ENCODE measurements at regions not wholly inside any gene's neighbourhood (a gene's known extent, or its start where the extent isn't known, plus 50 kb on each side); places are given as distances from the start of the nearest gene placed in this dataset.
"Not testable (repeated sequence)": the region's sequence is repeated elsewhere in the genome, so short reads cannot be mapped to it uniquely, and the experiment has no call there.

DNA sequence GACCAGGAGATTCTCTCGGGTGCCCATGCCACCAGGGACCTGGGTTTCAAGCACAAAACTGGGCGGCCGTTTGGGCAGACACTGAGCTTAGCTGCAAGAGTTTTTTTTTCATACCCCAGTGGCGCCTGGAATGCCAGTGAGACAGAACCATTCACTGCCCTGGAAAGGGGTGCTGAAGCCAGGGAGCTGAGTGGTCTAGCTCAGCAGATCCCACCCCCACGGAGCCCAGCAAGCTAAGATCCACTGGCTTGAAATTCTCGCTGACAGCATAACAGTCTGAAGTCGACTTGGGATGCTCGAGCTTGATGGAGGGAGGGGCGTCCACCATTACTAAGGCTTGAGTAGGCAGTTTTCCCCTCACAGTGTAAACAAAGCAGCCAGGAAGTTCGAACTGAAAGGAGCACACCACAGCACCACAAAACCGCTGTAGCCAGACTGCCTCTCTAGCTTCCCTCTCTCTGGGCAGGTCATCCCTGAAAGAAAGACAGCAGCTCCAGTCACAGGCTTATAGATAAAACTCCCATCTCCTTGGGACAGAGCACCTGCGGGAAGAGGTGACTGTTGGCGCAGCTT, 157.7 kb downstream of the GIPC2 start:
- not testable (repeated sequence) for DNase-seq

- DNase-seq = no peak
Observed at GRCh38 chr1:78210175-78210574, 164.4 kb downstream of the GIPC2 start.

DNA sequence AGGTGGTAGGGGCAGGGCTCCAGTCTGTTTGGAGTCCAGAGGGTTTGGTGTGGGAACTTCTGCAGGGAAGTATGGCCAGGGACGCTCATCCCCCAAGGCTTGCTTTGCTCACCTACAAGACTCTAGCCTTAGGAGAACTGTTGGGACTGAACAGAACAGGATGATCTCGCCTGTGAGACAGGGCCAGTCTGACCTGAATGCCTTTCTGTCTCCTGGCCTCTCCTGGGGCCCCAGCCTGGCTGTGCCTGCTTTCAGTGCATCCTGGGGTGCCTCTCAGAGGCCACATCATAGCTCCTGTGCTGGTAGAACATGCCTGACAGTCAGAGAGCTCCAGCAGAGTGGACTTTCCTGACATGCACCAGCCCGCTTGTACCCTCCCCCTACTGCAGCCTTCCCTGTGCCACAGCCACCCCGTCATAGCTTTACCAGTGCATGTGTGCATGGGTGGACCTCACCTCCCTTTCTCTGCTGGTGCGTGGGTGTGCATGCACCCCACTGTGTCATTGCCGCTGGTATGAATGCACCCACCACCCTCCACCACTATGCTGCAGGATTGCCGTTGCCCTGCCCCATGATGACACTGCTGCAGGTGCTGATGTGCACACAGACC, 165.8 kb downstream of the GIPC2 start:
- DNase-seq = no peak

GRCh38 chr1:78214334-78214733, 168.6 kb downstream of the GIPC2 start:
- DNase-seq = no peak

DNA sequence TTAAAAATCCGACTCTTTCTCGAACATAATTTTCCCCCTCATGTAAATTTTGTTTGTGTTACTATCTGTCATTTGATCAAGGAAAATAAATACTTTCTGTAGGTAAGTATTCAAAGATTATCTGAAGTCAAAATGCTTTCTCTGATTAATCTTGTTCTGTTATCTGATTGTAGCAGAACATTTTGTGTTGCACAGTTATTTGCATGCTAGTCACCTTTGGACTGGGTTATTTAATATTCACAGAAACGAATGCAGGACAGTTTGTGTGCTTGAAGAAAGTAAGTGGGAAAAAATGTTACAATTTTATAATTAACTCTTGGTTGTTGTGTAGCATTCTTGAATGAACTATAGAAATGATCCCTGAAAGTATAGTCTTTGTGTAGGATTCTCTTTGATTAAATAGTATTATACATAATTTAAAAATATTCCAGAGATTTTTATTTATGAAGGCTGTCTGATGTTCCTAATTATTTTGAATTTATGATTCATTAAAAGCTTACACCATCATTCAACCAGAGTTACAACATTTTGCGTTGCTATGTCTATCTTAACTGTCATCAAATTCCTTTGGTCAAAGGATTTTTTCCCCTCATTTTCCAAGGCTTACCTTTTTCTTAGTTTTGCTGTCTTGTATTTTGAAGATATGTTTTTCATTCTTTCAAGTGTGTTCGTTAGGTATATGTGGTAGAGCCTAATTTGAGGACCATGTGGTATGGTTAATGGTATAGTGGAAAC, 176.6 kb downstream of the GIPC2 start:
- no peak for DNase-seq

- no peak for DNase-seq
Observed at GRCh38 chr1:78222960-78223358, 177.2 kb downstream of the GIPC2 start.

GRCh38 chr1:78223417-78224215, 177.8 kb downstream of the GIPC2 start:
- no peak for DNase-seq

GRCh38 chr1:78224246-78224785, 178.6 kb downstream of the GIPC2 start:
- no peak for DNase-seq

GRCh38 chr1:78224861-78225552, 179.2 kb downstream of the GIPC2 start:
- DNase-seq = no peak

- DNase-seq = no peak
Observed at GRCh38 chr1:78226784-78227183, 181.0 kb downstream of the GIPC2 start.

GRCh38 chr1:78227705-78228635, 182.2 kb downstream of the GIPC2 start:
- DNase-seq = no peak

DNA sequence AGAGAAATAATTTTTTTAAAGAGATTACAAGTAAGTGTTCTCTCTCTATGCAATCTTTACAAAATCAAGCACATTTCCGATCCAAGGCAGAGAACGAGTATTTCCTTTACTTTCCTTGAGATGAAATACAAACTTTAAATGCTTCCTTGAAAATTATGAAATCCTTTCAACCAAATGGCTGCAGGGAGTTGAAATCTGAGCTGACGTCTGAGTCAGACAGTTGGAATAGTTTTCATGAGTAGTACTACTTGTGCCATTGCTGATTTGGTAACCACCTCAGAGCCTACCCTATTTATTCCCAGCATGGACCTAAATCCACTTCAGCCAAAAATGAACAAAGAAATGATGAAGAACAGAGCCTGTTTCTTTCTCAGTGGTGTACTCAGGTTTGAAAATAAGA, 183.6 kb downstream of the GIPC2 start:
- DNase-seq = no peak

GRCh38 chr1:78231477-78231876, 185.7 kb downstream of the GIPC2 start:
- no peak for DNase-seq

DNA sequence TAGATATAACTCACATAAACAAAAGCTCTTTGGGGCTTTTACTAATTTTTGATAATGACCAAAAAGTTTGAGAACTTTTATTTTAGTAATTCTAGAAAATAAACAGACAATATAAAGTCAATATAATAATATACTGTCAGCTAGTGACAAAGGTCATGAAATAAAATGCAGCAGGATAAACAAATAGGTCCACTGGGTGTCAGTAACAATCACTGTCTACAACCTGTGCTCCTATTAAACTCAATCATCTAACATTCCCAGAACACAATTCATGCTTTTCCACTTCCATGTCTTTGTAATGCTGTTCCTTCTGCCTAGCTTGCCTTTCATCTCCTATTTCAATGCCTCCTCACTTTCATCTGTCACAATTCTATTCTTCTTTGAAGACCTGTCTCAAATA, 186.1 kb downstream of the GIPC2 start:
- no peak for DNase-seq

- no peak for DNase-seq
Observed at GRCh38 chr1:78232630-78233029, 186.9 kb downstream of the GIPC2 start.

- DNase-seq = no peak
Observed at GRCh38 chr1:78234496-78234895, 188.7 kb downstream of the GIPC2 start.

- no peak for DNase-seq
Observed at GRCh38 chr1:78236716-78237115, 190.9 kb downstream of the GIPC2 start.

GRCh38 chr1:78237364-78237916, 191.7 kb downstream of the GIPC2 start:
- no peak for DNase-seq

GRCh38 chr1:78240191-78240590, 194.4 kb downstream of the GIPC2 start:
- no peak for DNase-seq

DNA sequence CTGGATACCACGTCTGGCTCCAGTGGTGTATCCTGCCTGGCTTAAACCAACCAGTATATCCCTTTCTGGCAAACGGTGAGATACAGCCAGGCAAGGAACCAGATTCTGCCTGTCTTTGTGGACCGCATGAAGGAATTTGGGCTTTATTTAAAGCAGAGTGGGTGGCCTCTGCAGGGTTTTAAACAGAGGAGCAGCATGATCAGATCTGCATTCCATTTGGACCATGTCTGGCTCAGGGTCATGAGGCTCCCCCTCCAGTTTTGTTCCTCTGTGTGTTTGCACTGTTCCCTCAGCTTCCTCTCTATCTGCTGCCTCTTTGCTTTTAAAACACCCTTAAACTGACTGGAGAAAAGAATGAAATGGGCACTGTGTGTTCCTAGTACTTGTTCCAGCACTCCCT, 195.0 kb downstream of the GIPC2 start:
- DNase-seq = no peak

DNA sequence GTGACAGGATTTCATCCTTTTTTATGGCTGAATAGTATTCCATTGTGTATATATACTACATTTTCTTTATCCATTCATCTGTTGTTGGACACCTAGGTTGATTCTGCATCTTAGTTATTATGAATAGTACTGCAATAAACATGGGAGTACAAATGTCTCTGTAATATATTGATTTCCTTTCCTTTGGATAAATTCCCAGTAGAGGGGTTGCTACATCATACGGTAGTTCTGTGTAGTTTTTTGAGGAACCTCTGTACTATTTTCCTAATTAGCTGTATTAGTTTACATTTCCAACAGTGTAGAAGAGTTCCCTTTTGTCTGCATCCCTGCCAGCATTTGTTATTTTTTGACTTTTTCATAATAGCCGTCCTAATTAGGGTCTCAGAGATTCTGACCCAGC, 201.3 kb downstream of the GIPC2 start:
- DNase-seq = no peak
